Activated CD8-positive, alpha-beta memory T cell treated with anti-CD3 and anti-CD28 coated beads for 48 hours (primary cell): ENCODE measurements at regions not wholly inside any gene's neighbourhood (a gene's known extent, or its start where the extent isn't known, plus 50 kb on each side); places are given as distances from the start of the nearest gene placed in this dataset.
A peak's percentile ranks its signal among the peaks of the same experiment; 100 is the strongest.
"Not testable (repeated sequence)": the region's sequence is repeated elsewhere in the genome, so short reads cannot be mapped to it uniquely, and the experiment has no call there.

Experiments
- DNase-seq, 3 experiments: peaks; one replicate each; pipeline ENCODE4 v3.0.0-alpha.2; 2020; ENCODE audit warnings: low read depth in 2 of 3, low spot score in 2 of 3

DNA sequence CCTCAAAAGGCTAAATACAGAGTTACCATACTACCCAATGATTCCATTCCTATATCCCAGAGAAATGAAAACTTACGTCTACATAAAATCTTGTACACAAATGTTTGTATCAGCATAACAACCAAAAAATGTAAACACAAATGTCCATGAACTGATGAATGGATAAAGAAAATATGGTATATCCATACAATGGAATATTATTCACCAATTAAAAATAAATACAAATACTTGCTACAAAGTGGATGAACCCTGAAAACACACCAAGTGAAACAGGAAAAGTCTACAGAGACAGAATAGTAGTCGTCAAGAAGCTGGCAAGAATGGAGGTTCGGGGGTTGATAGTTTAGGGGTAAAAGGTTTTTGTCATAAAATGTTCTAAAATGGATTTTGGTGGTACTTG is 54.0 kb upstream of the ANKRD28 start:
- no peak for DNase-seq

GRCh38 chr3:15858547-15859506 is 61.0 kb upstream of the ANKRD28 start:
- DNase-seq: peak; percentile 13 to 36 (median 31)

DNA sequence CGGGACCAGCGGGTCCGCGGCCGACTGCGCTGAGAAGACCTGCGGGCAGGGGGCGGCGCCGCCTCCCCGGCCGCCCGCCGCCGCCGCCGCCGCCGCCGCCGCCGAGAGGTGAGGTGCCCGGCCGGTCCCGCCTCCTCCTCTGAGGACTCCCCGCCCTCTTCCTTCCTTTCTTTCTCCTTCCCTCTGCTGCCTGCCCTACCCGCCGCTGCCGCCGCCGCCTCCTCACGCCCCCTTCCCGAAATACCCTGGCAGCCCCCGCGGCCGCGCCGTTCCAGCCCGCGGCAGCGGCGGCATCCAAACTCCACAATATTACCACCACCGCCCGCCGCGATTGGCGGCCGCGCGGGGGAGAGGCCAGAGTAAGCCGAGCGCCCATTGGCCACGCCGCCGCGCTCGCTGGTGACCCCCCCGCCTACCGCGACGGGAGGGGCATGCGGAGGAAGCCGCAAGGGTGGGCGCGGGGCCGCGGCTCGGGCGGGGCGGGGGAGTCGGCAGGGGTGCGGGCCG is 61.8 kb upstream of the ANKRD28 start:
- peak; percentile 33 to 62 (median 42) for DNase-seq

DNA sequence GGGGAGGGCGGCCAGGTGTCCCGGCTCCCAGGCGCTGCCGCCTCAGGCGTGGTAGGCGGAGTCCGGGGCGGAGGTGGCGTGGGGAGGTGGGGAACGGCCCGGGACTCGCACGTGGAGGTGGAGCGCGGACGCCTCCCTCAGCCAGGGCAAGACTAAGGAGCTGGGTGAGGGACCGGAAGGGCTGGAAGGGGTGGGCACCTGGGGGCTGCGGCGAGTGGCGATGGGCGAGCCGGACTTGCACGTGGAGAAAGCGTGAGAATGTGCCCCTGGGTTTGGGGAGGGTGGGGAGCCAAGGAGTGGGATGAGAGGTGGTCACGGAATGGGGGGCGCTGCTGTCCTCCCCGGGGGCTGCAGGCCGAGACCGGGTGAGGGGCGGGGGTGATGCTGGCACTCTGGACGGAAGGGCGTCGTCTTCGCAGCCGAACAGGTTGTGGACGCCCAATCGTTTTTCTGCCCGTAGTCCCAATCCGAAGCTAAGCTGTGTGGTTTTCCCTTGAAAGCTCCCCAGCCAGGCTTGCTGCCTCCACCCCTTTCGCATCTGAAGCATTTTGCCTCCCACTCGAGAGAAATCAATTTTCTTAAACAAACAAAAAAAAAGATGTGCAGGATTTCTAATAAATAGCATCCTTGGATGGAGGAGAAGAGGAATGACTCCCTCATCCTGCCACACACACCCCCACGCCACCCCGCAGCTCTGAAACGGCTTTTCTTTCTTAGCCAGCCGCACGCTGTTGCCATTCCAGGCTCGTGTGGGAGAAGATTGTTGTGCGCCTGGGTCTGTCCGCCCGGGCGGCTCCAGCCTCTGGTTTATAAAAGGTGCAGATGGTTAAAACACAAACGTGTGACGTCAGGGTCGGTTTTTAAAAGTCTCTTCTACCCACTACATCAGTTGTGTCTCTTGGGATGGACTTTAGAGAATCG is 62.5 kb upstream of the ANKRD28 start:
- peak; percentile 16 to 38 (median 21) for DNase-seq

- no peak for DNase-seq
Measured at GRCh38 chr3:15861163-15861562, 63.4 kb upstream of the ANKRD28 start.

DNA sequence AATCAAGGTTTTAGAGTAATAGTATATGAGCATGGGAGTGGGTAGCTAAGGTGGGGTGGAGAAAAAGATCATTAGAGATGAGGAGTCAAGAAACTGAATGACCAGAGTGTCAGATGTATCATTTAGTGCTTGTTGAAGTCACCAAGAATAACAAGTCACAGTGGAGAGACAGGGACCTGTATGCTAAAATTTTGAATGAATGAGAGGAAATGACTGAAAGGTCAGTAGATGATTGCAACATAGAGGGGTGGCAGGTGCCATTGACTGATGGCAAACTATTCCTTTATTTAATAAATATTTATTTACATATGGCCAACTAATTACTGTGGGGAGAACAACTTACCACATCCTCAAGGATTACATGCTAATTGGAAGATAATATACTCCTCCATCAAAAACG is 75.0 kb upstream of the ANKRD28 start:
- no peak for DNase-seq

- DNase-seq: no peak
Measured at GRCh38 chr3:15873415-15873814, 75.6 kb upstream of the ANKRD28 start.

DNA sequence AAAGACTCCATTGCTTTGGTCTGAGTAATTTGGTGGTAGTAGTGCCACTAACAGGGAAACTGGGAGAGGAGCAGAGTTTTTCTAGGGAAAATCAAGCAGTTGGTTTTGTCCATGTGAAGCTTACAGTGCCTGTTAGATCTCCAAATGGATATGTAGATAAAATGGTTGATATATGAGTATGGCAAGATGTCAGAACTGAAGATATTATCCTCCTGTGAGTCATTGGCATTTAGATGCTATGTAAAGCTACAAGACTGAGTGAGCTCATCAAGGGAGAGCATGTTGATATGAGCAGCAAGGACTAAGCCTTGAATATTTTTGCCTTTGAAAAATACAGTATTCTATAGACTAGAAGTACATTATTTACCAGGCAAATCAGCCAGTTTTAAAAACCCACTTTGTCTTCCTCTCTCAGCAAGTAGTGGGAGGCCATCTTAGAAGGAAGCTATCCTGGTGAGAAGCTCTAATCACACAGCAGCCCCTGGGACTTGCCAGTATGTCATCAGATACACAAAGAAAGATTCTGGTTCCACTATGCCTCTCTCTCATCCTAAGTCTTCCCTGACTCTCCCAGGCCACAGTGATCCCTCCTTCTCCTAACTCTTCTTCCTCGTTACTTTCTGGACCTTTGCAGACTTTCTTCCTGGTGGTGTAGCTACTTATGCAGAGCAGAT is 77.4 kb upstream of the ANKRD28 start:
- no peak for DNase-seq

DNA sequence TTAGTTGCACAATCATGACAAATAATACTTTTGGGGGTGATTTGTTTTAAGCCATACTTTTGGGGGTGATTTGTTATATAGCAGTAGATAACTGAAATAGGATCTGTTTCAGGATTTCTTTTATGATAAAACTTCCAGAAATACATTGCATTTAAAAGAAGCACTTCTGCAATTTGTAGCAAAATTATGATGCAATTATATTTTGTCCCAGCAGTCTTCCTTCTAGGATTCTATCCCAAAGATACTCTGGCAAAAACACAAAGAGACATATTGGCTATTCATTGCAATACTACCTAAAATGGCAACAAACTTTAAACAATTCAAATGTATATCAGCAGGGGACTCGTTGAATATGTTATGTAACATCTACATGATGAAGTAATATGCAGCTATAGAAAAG is 78.9 kb upstream of the ANKRD28 start:
- no peak for DNase-seq

DNA sequence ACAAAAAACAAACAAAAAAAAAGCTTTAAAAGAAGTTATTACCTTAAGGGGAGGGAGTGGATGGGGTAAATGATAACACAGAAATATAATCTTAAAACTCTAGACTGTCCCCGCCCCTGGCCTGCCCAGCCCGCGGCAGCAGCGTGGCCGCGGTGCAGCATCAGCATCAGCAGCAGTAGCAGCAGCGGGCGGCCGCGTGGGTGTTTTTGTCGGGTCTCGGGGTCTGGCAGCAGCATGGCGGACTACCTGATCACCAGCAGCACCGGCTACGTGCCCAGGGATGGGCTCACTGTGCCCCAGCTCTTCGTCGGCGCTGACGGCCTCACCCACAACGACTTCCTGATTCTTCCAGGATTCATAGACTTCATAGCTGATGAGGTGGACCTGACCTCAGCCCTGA is 80.0 kb upstream of the ANKRD28 start:
- no peak for DNase-seq

DNA sequence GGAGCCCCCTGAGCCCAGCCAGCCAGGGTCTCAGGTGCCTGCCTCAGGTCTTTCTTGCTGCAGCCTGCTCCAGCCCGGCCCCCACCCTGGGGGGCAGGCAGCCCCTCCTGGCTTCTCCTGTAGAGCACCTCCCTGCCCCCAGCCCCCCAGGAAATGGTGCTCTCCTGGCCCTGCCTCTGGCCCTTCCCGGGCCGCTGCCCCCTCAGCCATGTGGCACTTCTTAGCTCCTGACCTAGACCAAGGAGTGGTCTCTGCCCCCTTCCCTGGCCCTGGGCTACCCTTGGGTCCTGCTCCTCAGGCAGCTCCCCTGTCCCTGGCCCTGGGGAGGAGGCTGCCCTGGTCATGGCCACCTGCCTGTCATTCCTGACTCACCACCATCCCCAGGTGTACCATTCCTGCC is 82.0 kb upstream of the ANKRD28 start:
- not testable (repeated sequence) for DNase-seq

- no peak for DNase-seq
Measured at GRCh38 chr3:15882577-15882976, 84.8 kb upstream of the ANKRD28 start.

DNA sequence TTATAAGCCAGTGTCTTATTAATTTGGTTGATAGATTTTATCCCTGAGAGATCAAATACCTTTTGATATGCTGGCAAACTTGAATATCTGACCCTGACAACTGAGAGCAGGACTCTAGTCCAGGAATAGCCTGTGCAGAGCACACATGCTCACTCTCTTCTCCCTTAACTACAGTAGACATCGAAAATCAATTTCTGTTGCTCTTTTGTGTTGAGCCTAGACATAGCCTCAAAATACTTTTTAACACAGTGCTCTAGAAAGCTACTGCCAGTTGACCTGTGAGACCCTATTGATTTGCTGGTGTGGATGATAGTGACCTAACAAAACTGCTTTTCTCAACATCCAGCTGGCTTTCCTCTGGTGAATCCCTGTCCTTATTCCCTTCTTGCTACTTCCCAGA is 86.4 kb upstream of the ANKRD28 start:
- no peak for DNase-seq

- no peak for DNase-seq
Measured at GRCh38 chr3:15886521-15886920, 88.7 kb upstream of the ANKRD28 start.

DNA sequence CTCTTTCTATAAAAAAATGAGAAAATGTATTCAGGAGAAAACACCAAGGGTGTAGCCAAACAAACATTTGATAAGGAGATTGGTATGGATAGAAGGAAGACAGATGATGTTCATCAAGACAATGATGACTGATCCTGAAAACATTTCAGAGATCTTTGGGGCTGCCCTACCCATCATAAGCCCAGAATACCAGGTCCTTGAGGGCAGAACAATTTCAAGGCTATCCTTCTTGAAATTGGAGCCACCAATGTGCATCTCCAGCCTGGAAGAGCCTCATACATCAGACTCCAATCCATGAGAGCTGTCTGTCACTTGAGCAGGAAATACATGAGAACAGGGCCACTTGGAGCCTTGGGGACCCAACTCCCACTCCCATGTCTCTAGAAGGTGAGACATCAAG is 89.5 kb upstream of the ANKRD28 start:
- no peak for DNase-seq

GRCh38 chr3:15889936-15890335 is 92.2 kb upstream of the ANKRD28 start:
- DNase-seq: no peak

- DNase-seq: no peak
Measured at GRCh38 chr3:15892311-15893227, 94.8 kb upstream of the ANKRD28 start.

DNA sequence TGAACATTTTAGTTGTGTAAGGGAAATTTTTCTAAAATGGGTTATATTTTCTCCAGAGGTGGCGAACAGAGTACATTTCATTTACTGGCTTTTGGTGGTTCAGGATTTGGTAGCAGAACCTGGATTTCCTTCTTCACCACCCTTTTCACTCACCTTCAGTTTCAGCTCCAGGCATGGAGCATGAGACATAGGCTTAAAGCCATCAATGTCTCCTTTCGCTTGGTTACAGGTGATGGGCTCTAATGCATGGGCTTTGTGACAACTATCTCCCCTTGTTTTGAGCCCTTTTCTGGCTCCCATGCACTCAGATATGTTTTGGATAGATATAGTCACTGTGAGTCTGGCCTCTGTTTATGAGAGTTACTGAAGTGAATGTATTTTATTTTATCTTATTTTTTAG is 96.6 kb upstream of the ANKRD28 start:
- DNase-seq: no peak

DNA sequence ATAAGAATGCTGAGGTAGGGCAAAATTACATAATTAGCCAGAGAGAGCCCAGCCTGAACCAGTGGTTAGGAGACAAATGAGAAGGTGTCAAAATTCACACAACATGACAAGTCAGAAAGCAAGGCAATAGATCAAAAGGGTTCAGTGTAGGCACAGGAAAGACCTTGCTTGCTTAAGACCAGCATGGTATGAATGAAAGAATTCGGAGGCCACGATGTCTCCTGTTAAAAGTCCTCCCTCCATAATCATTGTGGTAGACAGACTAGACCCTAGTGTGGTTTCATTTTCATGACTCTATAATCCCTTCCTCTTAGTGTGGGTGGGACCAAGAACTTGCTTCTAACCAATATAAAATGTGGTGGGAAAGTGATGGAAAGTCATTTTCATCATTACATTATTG is 98.7 kb upstream of the ANKRD28 start:
- no peak for DNase-seq

- DNase-seq: no peak
Measured at GRCh38 chr3:15899388-15899787, 101.6 kb upstream of the ANKRD28 start.
